ENCODE measurements at regions not wholly inside any gene's neighbourhood (a gene's known extent, or its start where the extent isn't known, plus 50 kb on each side); places are given as distances from the start of the nearest gene placed in this dataset.

GRCh38 chr10:52897162-52897561, 124.6 kb upstream of the MBL2 start:
- TF ChIP-seq CTCF (IDR thresholded peaks at IDR 0.05) (no peak), EP300 (IDR thresholded peaks at IDR 0.05) (no peak), POLR2A (IDR thresholded peaks at IDR 0.05) (no peak)
